IPS-18a (cell line): ENCODE measurements at regions not wholly inside any gene's neighbourhood (a gene's known extent, or its start where the extent isn't known, plus 50 kb on each side); places are given as distances from the start of the nearest gene placed in this dataset.

ENCODE experiments used
- H3K27ac ChIP-seq: one replicate; pipeline ENCODE4 v1.5.1; 2013; ENCODE audit warnings: low read length
- H3K27me3 ChIP-seq: one replicate; pipeline ENCODE4 v1.6.1; 2013; ENCODE audit warnings: mild to moderate bottlenecking, low read length; ENCODE audit not compliant: control insufficient read depth, insufficient read depth
- H3K36me3 ChIP-seq: one replicate; pipeline ENCODE4 v1.6.1; 2013; ENCODE audit warnings: low read depth, low read length; ENCODE audit not compliant: control insufficient read depth
- H3K4me1 ChIP-seq: one replicate; pipeline ENCODE4 v1.6.1; 2013; ENCODE audit warnings: low read depth, low read length; ENCODE audit not compliant: control insufficient read depth
- H3K4me3 ChIP-seq: one replicate; pipeline ENCODE4 v1.5.1; 2013; ENCODE audit warnings: low read length
- H3K9ac ChIP-seq: one replicate; pipeline ENCODE4 v1.6.1; 2013; ENCODE audit warnings: mild to moderate bottlenecking, low read length, moderate library complexity
- H3K9me3 ChIP-seq: one replicate; pipeline ENCODE4 v1.6.1; 2013; ENCODE audit warnings: low read depth, low read length; ENCODE audit not compliant: control insufficient read depth

DNA sequence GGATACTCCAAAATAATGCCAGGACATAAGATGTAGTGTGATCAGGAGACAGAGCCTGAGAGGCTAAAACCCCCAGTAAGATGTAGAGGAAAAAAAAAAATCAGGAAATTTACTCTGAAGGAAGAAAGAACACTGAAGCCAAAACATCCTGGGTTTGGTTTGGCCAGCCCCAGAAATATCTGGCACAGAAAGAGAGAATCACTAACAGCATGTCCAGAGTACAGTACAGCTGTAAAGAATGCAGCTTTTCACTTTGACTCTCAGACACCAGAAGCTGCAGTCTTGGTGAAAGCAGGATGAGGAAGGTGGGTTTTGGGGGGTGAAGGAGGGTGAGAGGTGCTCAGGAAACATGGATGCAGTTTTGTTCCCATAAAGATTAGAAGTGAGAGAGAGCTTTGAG is 1577.7 kb upstream of the ACVR2A start:
- H3K27me3 ChIP-seq = no peaks in the 10 kb centered on the region
- no peak overlapping the region for H3K27ac ChIP-seq
- no peaks in the 10 kb centered on the region for H3K4me1 ChIP-seq
- no peaks in the 10 kb centered on the region for H3K9me3 ChIP-seq
- H3K4me3 ChIP-seq = no peak overlapping the region
- H3K9ac ChIP-seq = no peak overlapping the region
- no peaks in the 10 kb centered on the region for H3K36me3 ChIP-seq

- H3K27me3 ChIP-seq = no peaks in the 10 kb centered on the region
- no peak overlapping the region for H3K9ac ChIP-seq
- no peaks in the 10 kb centered on the region for H3K4me1 ChIP-seq
- no peaks in the 10 kb centered on the region for H3K36me3 ChIP-seq
- H3K4me3 ChIP-seq = no peak overlapping the region
- no peak overlapping the region for H3K27ac ChIP-seq
- H3K9me3 ChIP-seq = no peaks in the 10 kb centered on the region
Observed at GRCh38 chr2:146265656-146266055, 1579.2 kb upstream of the ACVR2A start.

GRCh38 chr2:146262606-146263005 is 1582.2 kb upstream of the ACVR2A start:
- Histone ChIP-seq H3K4me3 (no peak overlapping the region), H3K4me1 (no peaks in the 10 kb centered on the region), H3K27ac (no peak overlapping the region), H3K27me3 (no peaks in the 10 kb centered on the region), H3K9ac (no peak overlapping the region), H3K36me3 (no peaks in the 10 kb centered on the region), H3K9me3 (no peaks in the 10 kb centered on the region)

GRCh38 chr2:146260551-146260950 is 1584.3 kb upstream of the ACVR2A start:
- H3K27me3 ChIP-seq = no peaks in the 10 kb centered on the region
- no peak overlapping the region for H3K9ac ChIP-seq

GRCh38 chr2:146259816-146260215 is 1585.0 kb upstream of the ACVR2A start:
- Histone ChIP-seq H3K27ac (no peak overlapping the region), H3K4me3 (no peak overlapping the region), H3K27me3 (no peaks in the 10 kb centered on the region), H3K9me3 (no peaks in the 10 kb centered on the region), H3K4me1 (no peaks in the 10 kb centered on the region), H3K36me3 (no peaks in the 10 kb centered on the region), H3K9ac (no peak overlapping the region)

More at GRCh38 chr2:146260551-146260950, 1584.3 kb upstream of the ACVR2A start:
- no peaks in the 10 kb centered on the region for H3K36me3 ChIP-seq
- no peak overlapping the region for H3K27ac ChIP-seq
- no peaks in the 10 kb centered on the region for H3K4me1 ChIP-seq
- no peaks in the 10 kb centered on the region for H3K9me3 ChIP-seq
- no peak overlapping the region for H3K4me3 ChIP-seq

DNA sequence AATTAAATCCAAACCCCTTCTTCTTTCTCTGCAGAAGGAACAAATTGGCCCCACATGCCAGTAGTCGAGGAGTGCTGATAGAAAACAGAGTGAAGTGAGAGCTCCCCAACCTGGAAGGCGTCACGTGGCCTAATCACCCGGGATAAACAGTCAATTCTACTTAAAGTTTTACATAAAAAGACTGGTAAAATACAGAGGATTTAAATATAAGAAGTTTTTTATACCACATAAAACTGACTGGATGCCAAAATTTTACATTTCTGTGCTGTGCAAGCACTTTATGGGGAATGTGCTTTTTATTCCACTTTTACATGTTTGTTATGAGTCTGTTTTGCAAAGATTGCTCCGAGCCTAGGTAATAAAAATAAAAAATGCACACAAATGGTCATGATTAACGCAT is 1586.8 kb upstream of the ACVR2A start:
- no peaks in the 10 kb centered on the region for H3K27me3 ChIP-seq
- H3K9ac ChIP-seq = no peak overlapping the region
- H3K4me1 ChIP-seq = no peaks in the 10 kb centered on the region
- no peak overlapping the region for H3K27ac ChIP-seq
- H3K4me3 ChIP-seq = no peak overlapping the region
- no peaks in the 10 kb centered on the region for H3K9me3 ChIP-seq
- no peaks in the 10 kb centered on the region for H3K36me3 ChIP-seq

DNA sequence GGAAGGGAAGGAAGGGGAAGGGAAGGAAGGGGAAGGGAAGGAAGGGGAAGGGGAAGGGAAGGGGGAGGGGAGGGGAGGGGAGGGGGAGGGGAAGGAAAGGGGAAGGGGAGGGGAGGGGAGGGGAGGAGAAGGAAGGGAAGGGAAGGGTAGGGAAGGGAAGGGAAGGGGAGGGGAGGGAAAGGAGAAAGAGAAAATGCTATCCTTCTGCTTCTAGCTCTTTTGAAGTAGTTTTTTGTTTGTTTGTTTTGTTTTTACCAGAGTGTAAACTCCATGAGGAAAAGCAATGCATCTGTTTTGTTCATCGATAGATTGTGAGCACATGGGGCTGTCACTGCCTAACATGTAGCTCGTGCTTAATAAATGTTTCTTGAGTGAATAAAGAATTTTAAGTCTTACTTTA is 1592.7 kb upstream of the ACVR2A start:
- Histone ChIP-seq H3K9ac (no peak overlapping the region), H3K9me3 (no peaks in the 10 kb centered on the region), H3K36me3 (no peaks in the 10 kb centered on the region), H3K27ac (no peak overlapping the region), H3K4me1 (no peaks in the 10 kb centered on the region), H3K4me3 (no peak overlapping the region), H3K27me3 (no peaks in the 10 kb centered on the region)

DNA sequence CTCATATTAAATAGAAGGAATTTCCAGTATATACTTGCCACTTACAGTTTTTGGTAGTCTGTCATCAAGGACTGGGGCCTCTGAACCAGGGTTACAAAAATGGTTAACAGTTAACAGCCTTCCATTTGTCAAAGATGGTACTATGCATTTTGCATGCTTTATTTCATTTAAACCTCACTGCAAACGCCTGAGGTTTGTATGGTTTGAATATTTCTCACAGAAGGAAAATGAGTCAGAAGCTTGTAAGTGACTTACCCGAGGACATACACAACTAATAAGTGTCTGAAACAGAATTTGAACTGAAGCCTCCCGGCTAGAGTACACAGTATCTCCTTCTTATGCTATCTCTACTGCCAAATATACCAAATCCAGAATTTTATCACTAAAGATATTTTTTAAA is 1593.5 kb upstream of the ACVR2A start:
- Histone ChIP-seq H3K9me3 (no peaks in the 10 kb centered on the region), H3K4me3 (no peak overlapping the region), H3K36me3 (no peaks in the 10 kb centered on the region), H3K27me3 (no peaks in the 10 kb centered on the region), H3K9ac (no peak overlapping the region), H3K27ac (no peak overlapping the region), H3K4me1 (no peaks in the 10 kb centered on the region)

DNA sequence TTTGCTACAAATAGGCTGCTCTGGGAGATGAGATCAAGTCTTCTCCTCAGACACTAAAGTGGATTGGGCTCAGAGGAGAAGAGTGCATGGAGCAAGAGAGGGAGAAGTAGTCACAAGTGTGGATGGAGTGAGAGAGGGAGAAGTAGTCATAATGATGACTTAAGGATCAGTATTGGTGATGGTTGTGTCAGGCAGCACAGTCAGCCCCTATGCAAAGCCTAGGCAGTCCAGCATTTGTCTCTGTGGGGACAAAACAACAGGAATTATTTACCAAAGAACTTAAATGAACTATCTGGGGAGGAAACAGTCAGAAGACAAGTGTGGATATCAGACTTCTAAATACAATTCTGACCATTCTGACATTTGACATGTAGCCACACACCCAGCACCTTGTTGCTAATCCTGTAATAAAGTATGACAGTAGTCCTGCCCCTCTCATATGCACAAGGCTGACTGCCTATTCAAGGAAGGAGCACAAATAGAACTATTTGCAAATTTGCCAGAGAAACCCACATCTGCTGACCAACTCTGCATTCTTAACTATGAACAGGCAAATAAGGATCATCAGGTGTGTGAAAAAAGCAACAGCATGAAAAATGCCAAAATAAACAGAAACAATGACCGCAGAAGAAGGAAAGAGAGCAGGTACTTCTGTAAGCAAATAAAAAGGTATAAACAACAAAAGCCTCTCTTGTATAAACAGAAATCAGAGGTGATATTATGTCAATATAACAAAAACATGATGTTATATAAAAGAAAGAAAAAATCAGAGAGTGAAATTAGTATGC is 1597.9 kb upstream of the ACVR2A start:
- H3K4me3 ChIP-seq = no peak overlapping the region
- no peaks in the 10 kb centered on the region for H3K36me3 ChIP-seq
- no peaks in the 10 kb centered on the region for H3K27me3 ChIP-seq
- H3K9ac ChIP-seq = no peak overlapping the region
- no peaks in the 10 kb centered on the region for H3K9me3 ChIP-seq
- H3K27ac ChIP-seq = no peak overlapping the region
- H3K4me1 ChIP-seq = peaks cover 6% of the 10 kb centered on the region

- Histone ChIP-seq H3K9ac (no peak overlapping the region), H3K4me3 (no peak overlapping the region), H3K27me3 (no peaks in the 10 kb centered on the region), H3K9me3 (no peaks in the 10 kb centered on the region), H3K27ac (no peak overlapping the region), H3K4me1 (peaks cover 6% of the 10 kb centered on the region), H3K36me3 (no peaks in the 10 kb centered on the region)
Observed at GRCh38 chr2:146246002-146246735, 1598.7 kb upstream of the ACVR2A start.

DNA sequence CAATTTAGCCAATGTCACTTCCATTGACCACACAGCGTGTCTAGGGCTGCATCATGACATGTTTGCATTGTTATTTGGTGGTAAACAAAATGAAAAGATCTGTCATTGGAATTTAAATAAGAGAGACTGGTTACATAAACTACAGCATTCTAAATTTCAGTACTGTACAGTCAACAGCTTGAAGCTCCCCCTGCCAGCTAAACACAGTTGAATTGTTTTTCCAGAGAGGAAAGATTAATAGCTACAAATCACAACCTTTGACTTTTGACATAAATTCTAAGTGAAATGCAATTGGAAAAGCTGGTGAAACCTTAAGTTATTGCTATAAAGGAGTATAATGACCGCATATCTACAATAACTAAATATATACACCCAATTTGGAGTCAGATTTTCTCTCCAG is 1600.0 kb upstream of the ACVR2A start:
- Histone ChIP-seq H3K9me3 (no peaks in the 10 kb centered on the region), H3K27me3 (no peaks in the 10 kb centered on the region), H3K9ac (no peak overlapping the region), H3K36me3 (no peaks in the 10 kb centered on the region), H3K4me1 (peaks cover 6% of the 10 kb centered on the region), H3K4me3 (no peak overlapping the region), H3K27ac (no peak overlapping the region)

- Histone ChIP-seq H3K27ac (no peak overlapping the region), H3K4me3 (no peak overlapping the region), H3K4me1 (peaks cover 6% of the 10 kb centered on the region), H3K27me3 (no peaks in the 10 kb centered on the region), H3K9me3 (no peaks in the 10 kb centered on the region), H3K9ac (no peak overlapping the region), H3K36me3 (no peaks in the 10 kb centered on the region)
Observed at GRCh38 chr2:146244131-146244530, 1600.7 kb upstream of the ACVR2A start.
